Heart left ventricle (tissue), 13 donors: ENCODE measurements at regions not wholly inside any gene's neighbourhood (a gene's known extent, or its start where the extent isn't known, plus 50 kb on each side); places are given as distances from the start of the nearest gene placed in this dataset.

Source experiments
- CTCF ChIP-seq, 12 donors: fragments of 200-600 bp; sonication (generic) in 4 of 12; IDR thresholded peaks; one replicate each; pipeline versions ENCODE4 v1.5.0 to v1.8.0; 2018 to 2022; ENCODE audit warnings: antibody characterized with exemption in 12 of 12, mild to moderate bottlenecking in 5 of 12
- POLR2A ChIP-seq, 2 donors: fragments of 450-650 bp; IDR thresholded peaks; one replicate each; pipeline ENCODE4 v1.6.1; 2017; ENCODE audit warnings: antibody characterized with exemption in 2 of 2, mild to moderate bottlenecking in 2 of 2, moderate library complexity in 2 of 2
- donor health status: ischemic (EF 13 %, LVEDD 7.1; RV severe dilation, severe dysfunction).
- donor health status: DM: no; HTN: yes; CAD: no.
- donor health status: DM: no; HTN: no; CAD: no.
- donor health status: ischemic (EF 25% LVEDD 6.9; RV normal size, moderate dysfunction).
- donor health status: ischemic (EF 25% LVEDD 5.7; RV mildly dilated, moderate dysfunction).
- donor health status: ischemic (EF 35%, LVEDD 5.7; RV mildly dilated, moderate dysfunction).
- donor health status: nonischemic (EF 11% LVEDD 7.7; RV severe dilation, severe dysfunction).
- donor health status: DM: yes; HTN: yes; CAD: no.
- donor health status: PGD.
- donor health status: ischemic (EF 29% LVEDD 5.4; RV normal size, mild dysfunction).
- donor health status: nonischemic (EF 23%, LVEDD 6.1; RV moderate dilation, normal function).

- TF ChIP-seq CTCF (IDR thresholded peaks at IDR 0.05) (no peak), POLR2A (IDR thresholded peaks at IDR 0.05) (no peak)
Observed at GRCh38 chr11:95432714-95433503, 201.9 kb upstream of the SESN3 start.
